Caco-2 (cell line): ENCODE measurements at regions not wholly inside any gene's neighbourhood (a gene's known extent, or its start where the extent isn't known, plus 50 kb on each side); places are given as distances from the start of the nearest gene placed in this dataset.

Experiments
- BruUV-seq: library from RNA; stranded (reverse); fragments of 400-500 nt; replicated peaks from 2 replicates; lab custom pipeline; 2021; lab: Mats Ljungman, UMichigan
- CTCF ChIA-PET: fragments of 300-600 bp; sonication (Branson Sonifier 250); formaldehyde crosslinking; loops from one replicate; lab custom pipeline; 2022; ENCODE audit warnings: antibody characterized with exemption; lab: Charles Lee
- POLR2A ChIA-PET: fragments of 300-600 bp; sonication (Branson Sonifier 250); formaldehyde crosslinking; loops from one replicate; lab custom pipeline; 2022; ENCODE audit warnings: antibody characterized with exemption; lab: Charles Lee
- DNase-seq, 2 experiments: peaks; one replicate each; pipeline versions ENCODE4 v3.0.0 to v3.0.0-alpha.2; 2020 to 2022
- H3K27me3 ChIP-seq: replicated peaks from 2 replicates; pipeline ENCODE4 v1.6.0; 2011; ENCODE audit warnings: low read length; ENCODE audit not compliant: control insufficient read depth, insufficient read depth
- H3K36me3 ChIP-seq: 2 replicates; pipeline ENCODE4 v1.5.1; 2011; ENCODE audit warnings: low read length; ENCODE audit not compliant: control insufficient read depth, insufficient read depth
- H3K4me1 ChIP-seq: fragments of 250-450 bp; sonication (Bioruptor Pico); 2 replicates; pipeline ENCODE4 v1.5.1; 2020; ENCODE audit warnings: mild to moderate bottlenecking
- H3K4me3 ChIP-seq: 2 replicates; pipeline ENCODE4 v1.5.1; 2011; ENCODE audit warnings: low read depth, mild to moderate bottlenecking, control low read depth, low read length
- H3K9me3 ChIP-seq: fragments of 250-450 bp; sonication (Bioruptor Pico); 2 replicates; pipeline ENCODE4 v1.5.1; 2020; ENCODE audit warnings: mild to moderate bottlenecking, moderate library complexity
- H3K27ac Mint-ChIP-seq: one replicate; pipeline ENCODE4 v1.8.0; 2022; ENCODE audit warnings: mixed read lengths; ENCODE audit not compliant: unreplicated experiment
- H3K27me3 Mint-ChIP-seq: one replicate; pipeline ENCODE4 v1.8.0; 2022; ENCODE audit warnings: mixed read lengths; ENCODE audit not compliant: insufficient read depth, unreplicated experiment
- H3K36me3 Mint-ChIP-seq: one replicate; pipeline ENCODE4 v1.8.0; 2022; ENCODE audit warnings: mild to moderate bottlenecking, mixed read lengths; ENCODE audit not compliant: insufficient read depth, unreplicated experiment
- H3K4me1 Mint-ChIP-seq: one replicate; pipeline ENCODE4 v1.8.0; 2022; ENCODE audit warnings: low read depth, mixed read lengths; ENCODE audit not compliant: unreplicated experiment
- H3K4me3 Mint-ChIP-seq: one replicate; pipeline ENCODE4 v1.8.0; 2022; ENCODE audit warnings: mild to moderate bottlenecking, moderate library complexity, mixed read lengths; ENCODE audit not compliant: unreplicated experiment
- H3K9me3 Mint-ChIP-seq: one replicate; pipeline ENCODE4 v1.8.0; 2022; ENCODE audit warnings: mixed read lengths; ENCODE audit not compliant: unreplicated experiment
- intact Hi-C: fragments of 100-400 bp; cut with micrococcal nuclease; formaldehyde crosslinking; loops from one replicate; pipeline ENCODE4 v1.10.0; 2022; ENCODE audit not compliant: unreplicated experiment
- TF ChIP-seq, protein P1 (sequence below), 2 experiments: fragments of 200-600 bp in 1 of 2; IDR thresholded peaks; 1 replicate in 1 of 2; 2 replicates in 1 of 2; pipeline versions ENCODE4 v1.5.1 to v1.8.0; 2011 to 2022; ENCODE audit warnings: antibody characterized with exemption in 1 of 2, control low read depth in 1 of 2, inconsistent platforms in 1 of 2, low read depth in 1 of 2, low read length in 1 of 2, mild to moderate bottlenecking in 1 of 2, moderate library complexity in 1 of 2; ENCODE audit not compliant: insufficient read depth in 1 of 2, severe bottlenecking in 1 of 2, unreplicated experiment in 1 of 2

DNA sequence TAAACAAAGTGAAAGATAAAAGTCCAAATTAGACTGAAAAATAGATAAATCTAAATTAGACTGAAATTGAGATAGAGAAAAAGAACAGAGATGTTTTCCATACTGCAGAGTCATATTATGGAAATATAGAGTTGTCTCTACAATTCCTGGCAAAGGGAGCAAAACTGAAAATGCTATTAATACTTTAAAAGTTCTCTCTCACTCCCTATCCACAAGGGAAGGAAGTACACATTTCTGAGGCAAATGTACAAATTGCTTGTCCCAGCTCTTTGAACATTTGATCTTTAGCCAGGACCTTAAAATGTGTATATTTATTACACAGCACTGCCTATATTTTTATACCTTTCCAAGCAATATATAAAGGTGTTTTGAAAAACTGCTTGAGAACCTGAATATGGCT is 225.1 kb upstream of the SEMA6D start:
- intact Hi-C loops: no loop called here
- Histone ChIP-seq H3K4me1 (no peaks in the 10 kb centered on the region), H3K27me3 (no peaks in the 10 kb centered on the region), H3K36me3 (no peaks in the 10 kb centered on the region), H3K4me3 (no peak overlapping the region), H3K9me3 (no peaks in the 10 kb centered on the region)
- POLR2A ChIA-PET: no interaction called here
- no peak overlapping the region for H3K27ac Mint-ChIP-seq
- no peaks in the 10 kb centered on the region for H3K36me3 Mint-ChIP-seq
- CTCF ChIA-PET: no interaction called here
- DNase-seq: no peak
- H3K9me3 Mint-ChIP-seq: no peaks in the 10 kb centered on the region
- peaks cover 4% of the 10 kb centered on the region for H3K27me3 Mint-ChIP-seq
- TF ChIP-seq, protein P1, sequence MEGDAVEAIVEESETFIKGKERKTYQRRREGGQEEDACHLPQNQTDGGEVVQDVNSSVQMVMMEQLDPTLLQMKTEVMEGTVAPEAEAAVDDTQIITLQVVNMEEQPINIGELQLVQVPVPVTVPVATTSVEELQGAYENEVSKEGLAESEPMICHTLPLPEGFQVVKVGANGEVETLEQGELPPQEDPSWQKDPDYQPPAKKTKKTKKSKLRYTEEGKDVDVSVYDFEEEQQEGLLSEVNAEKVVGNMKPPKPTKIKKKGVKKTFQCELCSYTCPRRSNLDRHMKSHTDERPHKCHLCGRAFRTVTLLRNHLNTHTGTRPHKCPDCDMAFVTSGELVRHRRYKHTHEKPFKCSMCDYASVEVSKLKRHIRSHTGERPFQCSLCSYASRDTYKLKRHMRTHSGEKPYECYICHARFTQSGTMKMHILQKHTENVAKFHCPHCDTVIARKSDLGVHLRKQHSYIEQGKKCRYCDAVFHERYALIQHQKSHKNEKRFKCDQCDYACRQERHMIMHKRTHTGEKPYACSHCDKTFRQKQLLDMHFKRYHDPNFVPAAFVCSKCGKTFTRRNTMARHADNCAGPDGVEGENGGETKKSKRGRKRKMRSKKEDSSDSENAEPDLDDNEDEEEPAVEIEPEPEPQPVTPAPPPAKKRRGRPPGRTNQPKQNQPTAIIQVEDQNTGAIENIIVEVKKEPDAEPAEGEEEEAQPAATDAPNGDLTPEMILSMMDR (IDR thresholded peaks at IDR 0.05; ENCODE audit: insufficient read depth in 1 of 2, low read depth in 1 of 2, low read length in 1 of 2, severe bottlenecking in 1 of 2, unreplicated experiment in 1 of 2): no peak
- no peaks in the 10 kb centered on the region for H3K4me1 Mint-ChIP-seq
- H3K4me3 Mint-ChIP-seq: no peak overlapping the region
- BruUV-seq: no TSS peak

DNA sequence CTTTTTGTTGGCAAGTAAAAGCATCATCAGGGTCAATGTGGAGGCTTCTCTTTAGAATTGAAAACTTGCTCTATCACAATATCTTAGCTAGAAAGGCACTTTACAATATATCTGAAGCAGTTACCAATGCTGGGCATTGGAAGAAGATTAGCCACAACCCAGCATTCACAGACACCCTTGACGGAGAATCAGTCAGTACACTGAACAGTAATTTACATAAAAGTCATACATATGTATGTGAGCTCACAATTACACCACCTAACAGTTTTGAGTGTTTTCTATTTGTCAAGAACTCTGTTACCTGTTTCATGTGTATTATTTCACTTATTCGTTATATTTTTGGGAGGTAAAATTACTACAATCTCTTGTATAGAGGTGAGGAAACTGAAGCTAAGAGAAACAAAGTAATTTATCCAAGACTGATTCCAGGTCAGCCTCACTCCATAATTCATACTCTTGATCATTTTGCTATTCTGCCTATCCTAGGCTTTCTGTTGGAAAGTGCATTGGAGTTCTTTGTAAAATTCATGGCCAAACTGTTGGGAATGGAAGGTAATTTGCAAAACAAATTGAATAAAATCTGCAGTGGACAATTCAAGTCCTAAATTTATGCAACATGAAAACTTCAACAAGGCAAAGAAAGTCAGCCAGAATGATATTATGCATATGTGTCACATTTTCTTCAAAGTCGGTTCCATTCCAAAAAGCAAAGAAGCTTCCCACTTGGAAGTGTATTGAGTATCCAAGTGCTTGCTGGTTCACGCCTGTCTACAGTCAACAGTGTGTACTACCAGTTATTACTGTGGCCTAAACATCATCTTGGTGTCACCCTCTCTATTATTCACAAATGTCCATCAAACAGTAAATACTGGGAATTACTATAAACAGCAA is 223.7 kb upstream of the SEMA6D start:
- Mint-ChIP-seq H3K36me3 (no peaks in the 10 kb centered on the region), H3K4me3 (no peak overlapping the region), H3K27me3 (peaks cover 2% of the 10 kb centered on the region), H3K27ac (no peak overlapping the region), H3K4me1 (no peaks in the 10 kb centered on the region), H3K9me3 (no peaks in the 10 kb centered on the region)
- no peak overlapping the region for H3K4me3 ChIP-seq
- no peaks in the 10 kb centered on the region for H3K4me1 ChIP-seq
- TF ChIP-seq, protein P1 (IDR thresholded peaks at IDR 0.05; ENCODE audit: insufficient read depth in 1 of 2, low read depth in 1 of 2, low read length in 1 of 2, severe bottlenecking in 1 of 2, unreplicated experiment in 1 of 2): no peak
- ChIA-PET CTCF (no interaction called here), POLR2A (no interaction called here)
- intact Hi-C loops: no loop called here
- no peaks in the 10 kb centered on the region for H3K36me3 ChIP-seq
- no TSS peak for BruUV-seq
- no peaks in the 10 kb centered on the region for H3K27me3 ChIP-seq
- no peak for DNase-seq
- H3K9me3 ChIP-seq: no peaks in the 10 kb centered on the region

GRCh38 chr15:47496343-47497185 is 220.7 kb upstream of the SEMA6D start:
- no peaks in the 10 kb centered on the region for H3K36me3 Mint-ChIP-seq
- no peak overlapping the region for H3K4me3 Mint-ChIP-seq
- ChIA-PET POLR2A (no interaction called here), CTCF (no interaction called here)
- no peak overlapping the region for H3K27ac Mint-ChIP-seq
- TF ChIP-seq, protein P1 (IDR thresholded peaks at IDR 0.05; ENCODE audit: insufficient read depth in 1 of 2, low read depth in 1 of 2, low read length in 1 of 2, severe bottlenecking in 1 of 2, unreplicated experiment in 1 of 2): no peak
- Histone ChIP-seq H3K4me3 (no peak overlapping the region), H3K27me3 (no peaks in the 10 kb centered on the region), H3K9me3 (no peaks in the 10 kb centered on the region), H3K36me3 (no peaks in the 10 kb centered on the region), H3K4me1 (no peaks in the 10 kb centered on the region)
- intact Hi-C loops: no loop called here
- H3K27me3 Mint-ChIP-seq: no peaks in the 10 kb centered on the region
- no peaks in the 10 kb centered on the region for H3K9me3 Mint-ChIP-seq
- BruUV-seq: no TSS peak
- DNase-seq: no peak
- H3K4me1 Mint-ChIP-seq: no peaks in the 10 kb centered on the region
